GM12872 (cell line): ENCODE measurements at regions not wholly inside any gene's neighbourhood (a gene's known extent, or its start where the extent isn't known, plus 50 kb on each side); places are given as distances from the start of the nearest gene placed in this dataset.

ENCODE experiments used
- TF ChIP-seq, protein P1 (sequence below): IDR thresholded peaks from 3 replicates; pipeline ENCODE4 v1.5.1; 2011; ENCODE audit warnings: low read depth, mild to moderate bottlenecking, low read length, moderate library complexity; ENCODE audit not compliant: insufficient read depth

- TF ChIP-seq, protein P1, sequence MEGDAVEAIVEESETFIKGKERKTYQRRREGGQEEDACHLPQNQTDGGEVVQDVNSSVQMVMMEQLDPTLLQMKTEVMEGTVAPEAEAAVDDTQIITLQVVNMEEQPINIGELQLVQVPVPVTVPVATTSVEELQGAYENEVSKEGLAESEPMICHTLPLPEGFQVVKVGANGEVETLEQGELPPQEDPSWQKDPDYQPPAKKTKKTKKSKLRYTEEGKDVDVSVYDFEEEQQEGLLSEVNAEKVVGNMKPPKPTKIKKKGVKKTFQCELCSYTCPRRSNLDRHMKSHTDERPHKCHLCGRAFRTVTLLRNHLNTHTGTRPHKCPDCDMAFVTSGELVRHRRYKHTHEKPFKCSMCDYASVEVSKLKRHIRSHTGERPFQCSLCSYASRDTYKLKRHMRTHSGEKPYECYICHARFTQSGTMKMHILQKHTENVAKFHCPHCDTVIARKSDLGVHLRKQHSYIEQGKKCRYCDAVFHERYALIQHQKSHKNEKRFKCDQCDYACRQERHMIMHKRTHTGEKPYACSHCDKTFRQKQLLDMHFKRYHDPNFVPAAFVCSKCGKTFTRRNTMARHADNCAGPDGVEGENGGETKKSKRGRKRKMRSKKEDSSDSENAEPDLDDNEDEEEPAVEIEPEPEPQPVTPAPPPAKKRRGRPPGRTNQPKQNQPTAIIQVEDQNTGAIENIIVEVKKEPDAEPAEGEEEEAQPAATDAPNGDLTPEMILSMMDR, result no peak
Observed at GRCh38 chr3:194046531-194046930, 89.4 kb upstream of the HES1 start.

DNA sequence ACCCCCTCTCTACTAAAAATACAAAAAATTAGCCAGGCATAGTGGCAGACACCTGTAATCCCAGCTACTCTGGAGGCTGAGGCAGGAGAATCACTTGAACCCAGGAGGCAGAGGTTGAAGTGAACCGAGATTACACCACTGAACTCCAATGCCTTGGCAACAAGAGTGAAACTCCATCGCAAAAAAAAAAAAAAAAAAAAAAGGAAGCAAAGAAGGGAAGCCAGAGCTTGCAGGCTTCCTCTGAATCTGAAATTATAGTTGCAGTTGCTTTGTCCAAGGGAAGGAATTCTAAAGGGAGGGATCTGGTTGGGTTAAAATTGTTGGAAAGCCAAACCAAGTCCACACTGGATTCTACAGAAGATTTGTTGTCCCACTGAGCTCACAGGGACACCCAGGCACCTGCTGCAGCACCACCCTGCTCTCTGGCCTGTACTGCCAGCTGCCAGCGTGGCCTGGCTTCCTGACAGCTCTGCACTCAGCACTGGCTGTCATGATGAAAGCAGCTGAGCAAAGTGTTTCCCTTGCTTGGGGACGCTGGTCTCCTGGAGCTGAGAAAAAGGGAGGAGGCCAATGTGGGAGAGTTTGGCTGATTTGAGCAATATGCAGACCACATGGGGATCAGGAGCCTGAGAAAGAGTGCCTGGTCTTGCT, 88.8 kb upstream of the HES1 start:
- TF ChIP-seq, protein P1, result no peak

GRCh38 chr3:194049394-194049793, 86.6 kb upstream of the HES1 start:
- TF ChIP-seq, protein P1, result no peak

GRCh38 chr3:194050782-194051320, 85.1 kb upstream of the HES1 start:
- TF ChIP-seq, protein P1, result no peak

DNA sequence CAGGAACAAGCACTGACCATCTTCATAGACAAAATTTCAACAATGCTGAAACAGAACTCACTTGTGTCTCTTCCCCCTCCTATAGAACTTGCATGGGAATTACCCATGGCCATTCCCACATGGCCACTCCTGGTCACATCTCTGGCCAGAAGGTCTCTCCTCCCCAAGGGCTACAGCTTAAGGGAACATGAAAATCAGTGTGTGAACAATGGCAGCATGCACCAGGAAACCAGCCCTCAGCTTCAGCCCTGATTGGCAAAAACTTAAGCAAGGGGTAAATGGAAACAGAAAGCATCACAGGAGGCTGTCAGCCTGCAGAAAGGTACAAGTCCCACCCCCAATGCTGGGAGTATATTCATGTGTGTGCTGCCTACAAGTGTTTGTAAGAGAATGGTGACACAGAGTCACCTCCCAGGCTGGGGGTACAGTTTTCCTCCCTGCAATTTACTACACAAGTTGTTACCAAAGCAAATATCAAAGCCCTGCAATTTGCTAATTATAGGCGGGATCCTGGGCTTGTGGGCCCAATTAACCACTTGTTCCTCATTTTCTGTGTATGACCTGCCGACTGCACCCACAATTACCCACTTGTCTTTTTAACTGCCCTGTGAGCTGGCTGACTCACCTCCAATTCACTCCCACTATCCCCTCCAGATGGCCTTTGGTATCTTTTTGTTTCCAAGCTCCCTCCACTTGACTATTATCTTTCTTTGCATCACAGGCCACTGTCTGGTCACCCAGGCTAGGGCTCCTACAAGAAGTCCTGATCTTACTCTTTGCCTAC, 84.4 kb upstream of the HES1 start:
- TF ChIP-seq, protein P1, result no peak

- TF ChIP-seq, protein P1, result no peak
Observed at GRCh38 chr3:194053136-194053535, 82.8 kb upstream of the HES1 start.

DNA sequence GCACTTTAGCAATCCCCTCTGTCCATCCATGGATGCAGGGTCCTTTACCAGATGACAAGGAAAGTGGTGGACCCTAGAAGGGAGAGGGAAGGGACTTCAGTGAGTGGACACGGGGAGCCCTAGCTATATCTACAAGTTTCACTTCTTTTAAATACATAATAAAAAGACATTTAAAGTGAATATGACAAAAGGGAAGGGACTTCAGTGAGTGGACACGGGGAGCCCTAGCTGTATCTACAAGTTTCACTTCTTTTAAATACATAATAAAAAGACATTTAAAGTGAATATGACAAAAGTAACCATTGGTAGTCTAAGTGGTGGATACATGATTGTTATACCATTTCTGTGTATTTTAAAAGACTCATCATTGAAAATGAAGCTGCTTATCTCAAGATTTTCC, 81.9 kb upstream of the HES1 start:
- TF ChIP-seq, protein P1, result no peak
